ENCODE measurements at regions not wholly inside any gene's neighbourhood (a gene's known extent, or its start where the extent isn't known, plus 50 kb on each side); places are given as distances from the start of the nearest gene placed in this dataset.
"Not testable (repeated sequence)": the region's sequence is repeated elsewhere in the genome, so short reads cannot be mapped to it uniquely, and the experiment has no call there.

DNA sequence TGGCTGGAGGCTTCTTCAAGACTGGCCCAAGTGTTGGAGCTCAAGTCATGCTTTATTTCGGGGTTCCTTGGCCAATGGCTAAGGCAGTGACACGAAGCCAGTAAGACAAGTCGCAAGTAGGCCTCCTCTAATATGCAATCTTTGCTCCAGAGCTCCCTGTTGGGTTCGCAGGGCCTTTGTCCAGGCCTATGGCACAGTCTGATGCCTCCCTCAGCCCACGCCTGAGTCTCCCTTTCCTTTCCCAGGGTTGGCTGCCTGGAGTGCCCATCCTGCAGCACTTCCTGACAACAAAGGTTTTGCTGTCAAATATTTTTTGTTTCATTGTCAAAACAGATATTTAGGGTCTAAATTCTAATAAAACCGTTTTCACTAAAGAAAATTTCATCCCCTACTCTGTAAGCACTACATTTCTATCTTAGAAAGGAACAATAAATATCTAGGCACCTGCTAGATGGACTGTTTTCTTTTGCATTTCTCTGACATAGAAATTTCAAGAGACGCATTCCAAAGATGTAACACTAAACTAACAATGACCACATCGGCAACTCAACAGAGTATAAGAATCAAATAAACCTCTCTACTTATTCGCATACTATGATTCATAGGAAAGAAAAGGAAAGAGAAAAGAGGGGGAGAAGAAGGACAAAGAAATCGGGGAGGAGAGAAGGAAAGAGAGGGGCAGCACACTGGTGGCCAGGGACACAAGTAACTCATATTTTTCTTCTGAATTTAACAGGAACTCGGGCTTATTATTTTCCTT is 393.1 kb upstream of the ATP11B start:
- no peak for ATAC-seq
- no peaks in the 10 kb centered on the region for H3K4me1 Mint-ChIP-seq
- H3K36me3 Mint-ChIP-seq, result no peaks in the 10 kb centered on the region
- no peak overlapping the region for H3K4me3 Mint-ChIP-seq
- DNase-seq (ENCODE audit: low spot score in 2 of 2), result no peak
- peaks cover 9% of the 10 kb centered on the region for H3K9me3 Mint-ChIP-seq
- H3K27ac Mint-ChIP-seq, result no peak overlapping the region

DNA sequence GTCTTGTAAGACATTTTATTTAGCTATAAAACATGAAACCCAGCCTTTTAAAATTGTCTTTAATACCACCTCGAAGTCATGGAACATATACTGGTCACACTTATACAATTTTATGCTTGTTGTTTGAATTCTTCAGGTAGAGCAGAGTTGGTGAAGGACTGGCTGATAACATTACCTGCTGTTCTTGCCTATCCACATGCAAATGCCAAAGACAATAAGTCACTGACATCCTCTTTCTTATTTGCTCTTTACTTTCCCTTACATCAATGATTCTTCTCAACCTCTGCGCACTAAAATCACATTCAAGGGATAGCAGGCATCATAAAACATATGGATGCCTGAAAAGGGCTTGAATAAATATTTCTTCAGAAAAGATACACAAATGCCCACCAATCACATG is 392.5 kb upstream of the ATP11B start:
- no peaks in the 10 kb centered on the region for H3K36me3 Mint-ChIP-seq
- peaks cover 9% of the 10 kb centered on the region for H3K9me3 Mint-ChIP-seq
- ATAC-seq (no peak), DNase-seq (ENCODE audit: low spot score in 2 of 2) (no peak)
- H3K27ac Mint-ChIP-seq, result no peak overlapping the region
- H3K4me1 Mint-ChIP-seq, result no peaks in the 10 kb centered on the region
- no peak overlapping the region for H3K4me3 Mint-ChIP-seq

DNA sequence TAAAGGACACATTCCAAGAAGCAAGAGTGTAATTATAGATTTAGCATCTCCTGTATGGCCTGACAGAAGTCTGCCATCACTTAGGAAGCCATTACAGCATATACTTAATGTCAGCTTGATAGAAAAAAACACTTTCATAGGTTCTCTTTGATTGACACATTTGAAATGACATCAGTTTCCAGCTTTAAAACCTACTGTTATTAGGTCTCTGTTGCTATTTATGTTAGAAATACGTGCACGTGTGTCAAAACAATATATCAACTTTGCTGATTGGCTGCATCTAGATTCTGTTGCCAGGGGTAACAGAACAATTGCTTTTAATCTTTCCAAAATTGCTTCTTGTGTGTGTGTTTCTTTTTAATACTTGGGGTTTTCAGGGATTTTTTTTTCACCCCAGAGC is 389.3 kb upstream of the ATP11B start:
- Mint-ChIP-seq H3K9me3 (peaks cover 5% of the 10 kb centered on the region), H3K4me1 (no peaks in the 10 kb centered on the region)

DNA sequence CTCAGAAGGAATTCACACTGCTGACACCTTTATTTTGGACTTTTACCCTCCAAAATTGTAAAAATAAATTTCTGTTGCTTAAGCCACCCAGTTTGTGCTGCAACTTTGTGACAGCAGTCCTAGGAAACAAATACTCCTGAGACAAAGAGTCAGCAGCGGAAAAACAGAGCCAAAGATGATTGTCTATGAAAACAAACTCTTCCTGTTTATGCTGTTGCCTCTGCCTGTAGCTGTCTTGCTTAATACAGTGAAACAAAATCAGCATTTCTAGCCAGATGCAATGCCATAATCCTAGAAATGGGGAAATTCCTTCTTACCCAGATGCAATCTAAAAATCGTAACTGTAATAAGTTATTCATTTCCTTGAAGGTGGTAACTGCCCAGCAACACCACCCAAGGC is 387.5 kb upstream of the ATP11B start:
- H3K9me3 Mint-ChIP-seq, result peaks cover 5% of the 10 kb centered on the region
- no peaks in the 10 kb centered on the region for H3K36me3 Mint-ChIP-seq
- ATAC-seq (no peak), DNase-seq (ENCODE audit: low spot score in 2 of 2) (no peak)
- H3K27ac Mint-ChIP-seq, result no peak overlapping the region
- H3K4me1 Mint-ChIP-seq, result no peaks in the 10 kb centered on the region
- no peak overlapping the region for H3K4me3 Mint-ChIP-seq

More for the DNA sequence above, 389.3 kb upstream of the ATP11B start:
- ATAC-seq, result no peak
- Mint-ChIP-seq H3K36me3 (no peaks in the 10 kb centered on the region), H3K27ac (no peak overlapping the region), H3K4me3 (no peak overlapping the region)
- no peak for DNase-seq (ENCODE audit: low spot score in 2 of 2)

DNA sequence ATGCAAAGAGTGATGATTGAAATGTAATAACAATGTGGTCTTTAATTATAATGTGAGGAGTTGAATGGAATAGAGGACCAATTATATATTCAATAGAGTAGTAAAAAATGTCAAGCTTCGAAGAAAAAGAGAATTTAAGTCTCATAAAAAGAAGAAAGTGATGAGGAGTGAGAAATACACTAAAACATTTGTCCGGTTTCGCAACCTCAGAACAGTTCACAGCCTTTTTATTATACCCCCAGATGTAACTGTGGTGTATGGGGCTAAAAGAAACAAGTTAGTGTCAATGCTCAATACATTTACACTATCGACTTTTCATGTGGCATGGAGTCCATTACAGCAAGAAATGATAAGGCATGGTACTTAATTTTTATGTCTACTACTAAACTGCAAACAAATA is 386.5 kb upstream of the ATP11B start:
- DNase-seq (ENCODE audit: low spot score in 2 of 2) (no peak), ATAC-seq (no peak)
- Mint-ChIP-seq H3K9me3 (peaks cover 5% of the 10 kb centered on the region), H3K36me3 (no peaks in the 10 kb centered on the region), H3K4me3 (no peak overlapping the region), H3K27ac (no peak overlapping the region), H3K4me1 (no peaks in the 10 kb centered on the region)

DNA sequence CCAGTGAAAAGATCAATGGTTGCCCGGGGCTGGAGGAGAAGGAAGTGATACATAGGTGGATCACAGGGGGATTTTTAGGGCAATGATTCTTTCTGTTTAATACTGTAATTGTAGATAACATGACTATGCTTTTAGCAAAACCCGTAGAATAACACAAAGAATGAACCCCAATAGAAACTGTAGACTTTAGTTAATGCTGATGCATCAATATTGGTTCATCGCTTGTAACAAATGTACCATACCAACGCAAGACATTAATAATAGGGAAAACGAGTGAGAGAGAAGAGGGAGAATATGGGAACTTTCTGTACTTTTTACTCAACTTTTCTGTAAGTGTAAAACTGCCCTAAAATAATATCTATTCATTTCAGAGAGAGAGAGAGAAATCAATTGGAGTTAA is 383.3 kb upstream of the ATP11B start:
- Mint-ChIP-seq H3K36me3 (no peaks in the 10 kb centered on the region), H3K27ac (no peak overlapping the region), H3K4me1 (no peaks in the 10 kb centered on the region), H3K9me3 (no peaks in the 10 kb centered on the region), H3K4me3 (no peak overlapping the region)
- ATAC-seq (no peak), DNase-seq (ENCODE audit: low spot score in 2 of 2) (no peak)

DNA sequence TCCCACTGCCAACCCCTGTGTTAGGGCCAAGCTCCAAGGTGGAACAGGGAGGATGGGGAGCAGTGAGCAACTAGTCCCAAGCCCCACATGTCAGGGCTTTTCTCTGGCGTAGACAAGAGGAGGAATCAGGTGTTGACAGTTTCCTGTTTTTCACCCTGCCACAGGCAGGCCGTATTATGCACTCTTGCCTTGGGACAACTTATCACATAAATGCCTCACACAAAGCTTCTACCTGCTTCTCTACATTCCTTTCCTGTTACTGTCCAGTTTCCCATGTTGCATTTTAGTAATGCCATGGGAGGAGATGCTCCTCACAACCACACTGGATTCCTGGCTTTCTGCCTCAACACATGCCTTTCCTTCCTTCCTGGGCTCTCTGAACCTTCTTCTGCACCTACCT is 381.2 kb upstream of the ATP11B start:
- DNase-seq (ENCODE audit: low spot score in 2 of 2), result no peak
- H3K4me3 Mint-ChIP-seq, result no peak overlapping the region
- no peaks in the 10 kb centered on the region for H3K36me3 Mint-ChIP-seq
- no peaks in the 10 kb centered on the region for H3K9me3 Mint-ChIP-seq
- peak; percentile 21 for ATAC-seq
- no peaks in the 10 kb centered on the region for H3K4me1 Mint-ChIP-seq
- H3K27ac Mint-ChIP-seq, result no peak overlapping the region

DNA sequence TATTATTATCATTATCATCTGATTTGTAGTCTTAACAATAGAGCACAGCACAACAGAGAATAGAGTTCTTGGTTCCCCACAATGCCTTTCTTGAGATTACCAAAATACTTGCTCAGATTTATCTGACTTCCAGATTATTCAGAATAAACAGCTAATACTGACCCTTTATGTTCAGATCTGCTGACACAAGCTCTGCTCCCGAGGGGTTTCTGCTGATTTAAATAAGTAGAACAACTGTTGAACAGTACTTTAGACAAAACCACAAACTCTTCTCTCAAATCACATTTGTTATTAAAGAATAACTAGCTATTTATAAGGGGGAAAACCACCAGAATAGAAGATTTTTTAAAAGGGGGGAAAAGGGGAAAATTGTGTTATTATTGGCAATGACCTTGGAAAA is 380.2 kb upstream of the ATP11B start:
- no peaks in the 10 kb centered on the region for H3K9me3 Mint-ChIP-seq
- H3K27ac Mint-ChIP-seq, result no peak overlapping the region
- H3K4me3 Mint-ChIP-seq, result no peak overlapping the region
- H3K4me1 Mint-ChIP-seq, result no peaks in the 10 kb centered on the region
- no peak for ATAC-seq
- H3K36me3 Mint-ChIP-seq, result no peaks in the 10 kb centered on the region
- DNase-seq (ENCODE audit: low spot score in 2 of 2), result no peak

DNA sequence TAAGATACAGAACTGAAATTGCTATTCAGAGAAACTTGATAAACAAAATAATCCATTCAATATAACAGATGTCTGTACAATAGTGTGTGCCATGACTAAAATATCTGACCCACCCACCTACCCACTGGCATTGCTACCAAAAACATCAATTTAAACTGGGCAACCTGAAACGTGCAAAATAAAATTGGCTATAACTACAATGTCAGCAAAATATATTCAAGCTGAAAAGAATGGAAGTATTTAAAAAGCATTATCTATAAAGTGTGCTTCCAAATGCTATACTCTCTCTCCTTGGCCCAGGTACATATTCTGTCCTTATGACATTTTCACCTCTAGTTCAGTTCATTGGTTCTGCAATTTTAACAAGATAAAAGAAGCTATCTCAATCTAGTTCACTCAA is 379.6 kb upstream of the ATP11B start:
- DNase-seq (ENCODE audit: low spot score in 2 of 2), result no peak
- Mint-ChIP-seq H3K4me3 (no peak overlapping the region), H3K4me1 (no peaks in the 10 kb centered on the region), H3K27ac (no peak overlapping the region), H3K9me3 (no peaks in the 10 kb centered on the region), H3K36me3 (no peaks in the 10 kb centered on the region)
- no peak for ATAC-seq

DNA sequence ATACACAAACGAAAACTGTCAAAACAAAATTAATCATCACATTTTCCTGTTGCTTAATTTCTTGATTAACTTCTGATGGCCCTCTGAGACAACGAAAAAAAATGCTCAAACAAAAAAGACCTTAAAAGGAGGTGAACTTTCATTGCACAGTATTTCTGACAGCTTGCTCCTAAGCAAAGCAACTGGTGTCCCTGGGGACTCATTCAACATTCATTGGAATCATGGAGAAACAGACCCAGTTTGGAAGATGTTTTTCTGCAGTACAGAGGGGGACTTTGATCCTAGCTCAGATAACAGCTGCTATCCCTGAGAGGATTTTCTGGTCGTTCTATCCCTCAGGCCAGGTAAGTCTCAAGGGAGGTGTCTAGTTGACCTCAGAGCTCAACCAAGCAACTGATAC is 378.7 kb upstream of the ATP11B start:
- Mint-ChIP-seq H3K27ac (no peak overlapping the region), H3K9me3 (no peaks in the 10 kb centered on the region), H3K36me3 (no peaks in the 10 kb centered on the region), H3K4me3 (no peak overlapping the region), H3K4me1 (no peaks in the 10 kb centered on the region)
- no peak for DNase-seq (ENCODE audit: low spot score in 2 of 2)
- ATAC-seq, result no peak

DNA sequence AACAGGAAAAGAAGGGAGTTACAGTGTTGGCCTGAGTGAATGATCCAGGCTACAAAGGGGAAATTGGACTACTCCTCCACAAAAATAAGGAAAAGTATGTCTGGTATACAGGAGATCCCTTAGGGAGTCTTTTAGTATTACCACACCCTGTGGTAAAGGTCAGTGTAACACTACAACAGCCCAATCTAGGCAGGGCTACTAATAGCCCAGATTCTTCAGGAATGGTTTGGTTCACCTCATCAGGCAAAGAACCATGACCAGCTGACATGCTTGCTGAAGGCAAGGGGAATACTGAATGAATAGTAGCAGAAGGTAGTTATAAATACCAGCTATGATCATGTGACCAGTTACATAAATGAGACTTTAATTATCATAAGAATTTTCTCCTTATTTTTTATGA is 372.6 kb upstream of the ATP11B start:
- H3K4me1 Mint-ChIP-seq, result no peaks in the 10 kb centered on the region
- no peak overlapping the region for H3K27ac Mint-ChIP-seq
- no peak for DNase-seq (ENCODE audit: low spot score in 2 of 2)
- no peak overlapping the region for H3K4me3 Mint-ChIP-seq
- no peaks in the 10 kb centered on the region for H3K36me3 Mint-ChIP-seq
- peaks cover 7% of the 10 kb centered on the region for H3K9me3 Mint-ChIP-seq
- ATAC-seq, result no peak

DNA sequence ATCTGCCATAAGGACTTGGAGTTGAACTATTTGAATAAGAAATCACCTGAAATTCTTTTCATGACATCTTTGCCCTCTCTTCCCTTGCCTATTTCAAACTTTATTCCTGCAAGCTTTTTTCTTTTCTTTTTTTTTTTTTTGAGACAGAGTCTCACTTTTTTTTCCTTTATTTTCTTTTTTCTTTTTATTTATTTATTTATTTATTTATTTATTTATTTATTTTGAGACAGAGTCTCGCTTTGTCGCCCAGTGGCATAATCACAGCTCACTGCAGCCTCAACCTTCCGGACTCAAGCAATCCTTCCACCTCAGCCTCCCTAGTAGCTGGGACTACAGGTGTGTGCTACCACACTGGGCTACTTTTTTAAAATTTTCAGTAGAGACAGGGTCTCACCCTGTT is 369.3 kb upstream of the ATP11B start:
- Mint-ChIP-seq H3K4me1 (no peaks in the 10 kb centered on the region), H3K4me3 (no peak overlapping the region), H3K27ac (no peak overlapping the region), H3K36me3 (no peaks in the 10 kb centered on the region), H3K9me3 (peaks cover 7% of the 10 kb centered on the region)
- DNase-seq (ENCODE audit: low spot score in 2 of 2) (no peak), ATAC-seq (no peak)

DNA sequence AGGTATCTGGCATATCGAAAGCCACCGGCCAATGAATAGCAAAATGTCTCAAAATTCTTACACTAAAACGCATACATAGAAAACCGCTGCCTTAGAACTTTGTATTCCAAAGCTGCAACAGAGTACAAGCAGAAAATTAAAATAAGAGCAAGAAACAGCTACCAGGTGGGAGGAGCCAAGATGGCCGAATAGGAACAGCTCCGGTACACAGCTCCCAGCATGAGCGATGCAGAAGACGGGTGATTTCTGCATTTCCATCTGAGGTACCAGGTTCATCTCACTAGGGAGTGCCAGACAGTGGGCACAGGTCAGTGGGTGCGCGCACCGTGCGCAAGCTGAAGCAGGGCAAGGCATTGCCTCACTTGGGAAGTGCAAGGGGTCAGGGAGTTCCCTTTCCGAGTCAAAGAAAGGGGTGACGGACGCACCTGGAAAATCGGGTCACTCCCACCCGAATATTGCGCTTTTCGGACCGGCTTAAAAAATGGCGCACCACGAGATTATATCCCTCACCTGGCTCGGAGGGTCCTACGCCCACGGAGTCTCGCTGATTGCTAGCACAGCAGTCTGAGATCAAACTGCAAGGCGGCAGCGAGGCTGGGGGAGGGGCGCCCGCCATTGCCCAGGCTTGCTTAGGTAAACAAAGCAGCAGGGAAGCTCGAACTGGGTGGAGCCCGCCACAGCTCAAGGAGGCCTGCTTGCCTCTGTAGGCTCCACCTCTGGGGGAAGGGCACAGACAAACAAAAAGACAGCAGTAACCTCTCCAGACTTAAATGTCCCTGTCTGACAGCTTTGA is 367.2 kb upstream of the ATP11B start:
- not testable (repeated sequence) for H3K27ac Mint-ChIP-seq; H3K4me1 Mint-ChIP-seq; H3K4me3 Mint-ChIP-seq; ATAC-seq; DNase-seq (ENCODE audit: low spot score in 2 of 2); H3K9me3 Mint-ChIP-seq; H3K36me3 Mint-ChIP-seq

DNA sequence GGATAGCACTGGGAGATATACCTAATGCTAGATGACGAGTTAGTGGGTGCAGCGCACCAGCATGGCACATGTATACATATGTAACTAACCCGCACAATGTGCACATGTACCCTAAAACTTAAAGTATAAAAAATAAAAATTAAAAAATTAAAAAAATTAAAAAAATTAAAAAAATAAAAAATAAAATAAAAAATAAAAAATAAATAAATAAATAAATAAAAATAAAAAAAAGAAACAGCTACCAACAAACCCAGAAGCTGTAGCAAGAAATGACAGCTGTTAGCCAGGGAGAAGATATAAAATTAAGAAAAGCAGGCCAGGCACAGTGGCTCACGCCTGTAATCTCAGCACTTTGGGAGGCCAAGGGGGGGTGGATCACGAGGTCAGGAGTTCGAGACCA is 361.3 kb upstream of the ATP11B start:
- DNase-seq (ENCODE audit: low spot score in 2 of 2); ATAC-seq; H3K36me3 Mint-ChIP-seq; H3K9me3 Mint-ChIP-seq; H3K4me1 Mint-ChIP-seq; H3K27ac Mint-ChIP-seq; H3K4me3 Mint-ChIP-seq: not testable (repeated sequence)

DNA sequence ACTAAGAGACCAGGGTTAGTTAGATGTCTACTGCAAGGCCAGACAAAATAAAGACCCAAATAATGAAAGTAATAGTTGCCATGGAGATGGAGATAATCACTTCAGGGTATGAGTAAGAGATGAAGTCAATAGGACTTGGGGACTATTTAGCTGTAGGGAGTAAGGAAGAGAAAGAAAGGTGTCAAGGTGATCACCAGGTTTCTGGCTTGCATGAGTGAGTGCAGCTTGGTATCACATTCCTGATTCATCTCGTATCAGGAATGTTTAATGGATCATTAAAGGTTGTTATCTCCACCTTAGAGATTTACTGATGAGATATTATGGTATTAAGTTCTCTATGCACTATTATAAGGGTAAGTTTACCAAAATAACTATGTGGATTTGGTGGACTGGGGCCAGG is 357.4 kb upstream of the ATP11B start:
- DNase-seq (ENCODE audit: low spot score in 2 of 2), result no peak
- no peak overlapping the region for H3K27ac Mint-ChIP-seq
- peaks cover 5% of the 10 kb centered on the region for H3K9me3 Mint-ChIP-seq
- no peaks in the 10 kb centered on the region for H3K4me1 Mint-ChIP-seq
- no peak overlapping the region for H3K4me3 Mint-ChIP-seq
- no peaks in the 10 kb centered on the region for H3K36me3 Mint-ChIP-seq
- ATAC-seq, result no peak

DNA sequence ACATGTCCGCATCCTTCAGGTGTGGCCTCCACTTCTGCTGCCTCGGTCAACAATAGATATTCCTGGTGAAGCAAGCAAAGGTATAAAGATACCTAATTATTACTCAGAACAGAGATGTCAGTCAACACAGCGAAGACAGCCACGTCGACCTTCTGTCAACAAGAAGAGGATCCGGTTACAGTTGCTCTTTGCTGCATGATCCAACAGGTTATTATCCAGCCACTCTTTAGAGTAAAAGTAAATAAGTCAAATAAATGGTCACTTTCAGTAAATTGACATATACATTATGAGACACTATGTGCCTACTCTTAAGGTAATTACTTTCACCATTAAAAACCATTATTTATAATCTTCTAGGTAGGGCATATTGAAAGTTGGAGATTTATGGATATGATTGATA is 356.8 kb upstream of the ATP11B start:
- Mint-ChIP-seq H3K9me3 (peaks cover 5% of the 10 kb centered on the region), H3K4me3 (no peak overlapping the region), H3K27ac (no peak overlapping the region), H3K4me1 (no peaks in the 10 kb centered on the region), H3K36me3 (no peaks in the 10 kb centered on the region)
- no peak for ATAC-seq
- no peak for DNase-seq (ENCODE audit: low spot score in 2 of 2)
